ENCODE measurements at regions not wholly inside any gene's neighbourhood (a gene's known extent, or its start where the extent isn't known, plus 50 kb on each side); places are given as distances from the start of the nearest gene placed in this dataset.

GRCh38 chr2:6359964-6360363, 505.7 kb downstream of the CMPK2 start:
- DNase-seq: no peak

GRCh38 chr2:6362671-6363450, 502.8 kb downstream of the CMPK2 start:
- DNase-seq: no peak

GRCh38 chr2:6368281-6368680, 497.4 kb downstream of the CMPK2 start:
- DNase-seq: no peak

- no peak for DNase-seq
Measured at GRCh38 chr2:6369266-6369665, 496.4 kb downstream of the CMPK2 start.

- no peak for DNase-seq
Measured at GRCh38 chr2:6370753-6371551, 494.8 kb downstream of the CMPK2 start.

GRCh38 chr2:6372317-6372901, 493.3 kb downstream of the CMPK2 start:
- DNase-seq: no peak

GRCh38 chr2:6381326-6381725, 484.4 kb downstream of the CMPK2 start:
- DNase-seq: no peak

GRCh38 chr2:6384341-6384740, 481.4 kb downstream of the CMPK2 start:
- peak; percentile 19 for DNase-seq

GRCh38 chr2:6392354-6392753, 473.4 kb downstream of the CMPK2 start:
- no peak for DNase-seq

GRCh38 chr2:6392966-6393365, 472.7 kb downstream of the CMPK2 start:
- DNase-seq: no peak

GRCh38 chr2:6393819-6394218, 471.9 kb downstream of the CMPK2 start:
- no peak for DNase-seq

GRCh38 chr2:6394276-6394675, 471.4 kb downstream of the CMPK2 start:
- DNase-seq: no peak

GRCh38 chr2:6398421-6398820, 467.3 kb downstream of the CMPK2 start:
- no peak for DNase-seq

- no peak for DNase-seq
Measured at GRCh38 chr2:6401301-6401700, 464.4 kb downstream of the CMPK2 start.

- DNase-seq: no peak
Measured at GRCh38 chr2:6408057-6408456, 457.6 kb downstream of the CMPK2 start.

GRCh38 chr2:6410313-6410712, 455.4 kb downstream of the CMPK2 start:
- DNase-seq: no peak

GRCh38 chr2:6412533-6413091, 453.1 kb downstream of the CMPK2 start:
- DNase-seq: no peak

GRCh38 chr2:6417050-6417449, 448.7 kb downstream of the CMPK2 start:
- DNase-seq: no peak

GRCh38 chr2:6418291-6418690, 447.4 kb downstream of the CMPK2 start:
- no peak for DNase-seq

- no peak for DNase-seq
Measured at GRCh38 chr2:6421138-6421730, 444.5 kb downstream of the CMPK2 start.

GRCh38 chr2:6421888-6422287, 443.8 kb downstream of the CMPK2 start:
- no peak for DNase-seq

- no peak for DNase-seq
Measured at GRCh38 chr2:6423157-6423556, 442.6 kb downstream of the CMPK2 start.

GRCh38 chr2:6423944-6424343, 441.8 kb downstream of the CMPK2 start:
- DNase-seq: no peak
